ENCODE measurements at regions not wholly inside any gene's neighbourhood (a gene's known extent, or its start where the extent isn't known, plus 50 kb on each side); places are given as distances from the start of the nearest gene placed in this dataset.

DNA sequence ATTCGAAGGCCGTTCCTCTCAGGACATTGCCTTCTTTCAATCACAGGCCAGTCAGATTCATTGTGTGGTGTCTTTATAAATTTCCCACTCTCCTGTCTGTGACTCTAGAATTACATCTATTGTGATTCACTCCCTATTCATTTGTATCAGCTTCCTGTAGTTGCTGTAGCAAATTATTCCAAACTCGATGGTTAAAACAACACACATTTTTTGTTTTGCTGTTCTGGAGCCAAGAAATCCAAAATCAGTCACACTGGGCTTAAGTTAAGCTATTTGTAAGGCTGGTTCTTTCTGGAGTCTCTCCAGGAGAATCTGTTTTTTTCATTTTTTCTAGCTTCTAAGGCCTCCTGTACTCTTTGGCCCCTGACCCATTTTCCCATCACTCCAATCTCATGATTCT is 1487.0 kb upstream of the SLC10A2 start:
- DNase-seq (ENCODE audit: low spot score): no peak
- H3K4me1 ChIP-seq (ENCODE audit: insufficient read depth, poor library complexity, severe bottlenecking): no peaks in the 10 kb centered on the region
- H3K4me3 ChIP-seq (ENCODE audit: severe bottlenecking): no peak overlapping the region
- TF ChIP-seq, protein P1, sequence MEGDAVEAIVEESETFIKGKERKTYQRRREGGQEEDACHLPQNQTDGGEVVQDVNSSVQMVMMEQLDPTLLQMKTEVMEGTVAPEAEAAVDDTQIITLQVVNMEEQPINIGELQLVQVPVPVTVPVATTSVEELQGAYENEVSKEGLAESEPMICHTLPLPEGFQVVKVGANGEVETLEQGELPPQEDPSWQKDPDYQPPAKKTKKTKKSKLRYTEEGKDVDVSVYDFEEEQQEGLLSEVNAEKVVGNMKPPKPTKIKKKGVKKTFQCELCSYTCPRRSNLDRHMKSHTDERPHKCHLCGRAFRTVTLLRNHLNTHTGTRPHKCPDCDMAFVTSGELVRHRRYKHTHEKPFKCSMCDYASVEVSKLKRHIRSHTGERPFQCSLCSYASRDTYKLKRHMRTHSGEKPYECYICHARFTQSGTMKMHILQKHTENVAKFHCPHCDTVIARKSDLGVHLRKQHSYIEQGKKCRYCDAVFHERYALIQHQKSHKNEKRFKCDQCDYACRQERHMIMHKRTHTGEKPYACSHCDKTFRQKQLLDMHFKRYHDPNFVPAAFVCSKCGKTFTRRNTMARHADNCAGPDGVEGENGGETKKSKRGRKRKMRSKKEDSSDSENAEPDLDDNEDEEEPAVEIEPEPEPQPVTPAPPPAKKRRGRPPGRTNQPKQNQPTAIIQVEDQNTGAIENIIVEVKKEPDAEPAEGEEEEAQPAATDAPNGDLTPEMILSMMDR (IDR thresholded peaks at IDR 0.05; ENCODE audit: poor library complexity, severe bottlenecking): no peak
- H3K27ac ChIP-seq (ENCODE audit: poor library complexity, severe bottlenecking): no peak overlapping the region
- ATAC-seq (ENCODE audit: low read depth): no peak
- H3K9me3 ChIP-seq (ENCODE audit: severe bottlenecking): no peaks in the 10 kb centered on the region
- H3K27me3 ChIP-seq (ENCODE audit: insufficient read depth, poor library complexity, severe bottlenecking): no peaks in the 10 kb centered on the region
- no peaks in the 10 kb centered on the region for H3K36me3 ChIP-seq (ENCODE audit: low read depth)

DNA sequence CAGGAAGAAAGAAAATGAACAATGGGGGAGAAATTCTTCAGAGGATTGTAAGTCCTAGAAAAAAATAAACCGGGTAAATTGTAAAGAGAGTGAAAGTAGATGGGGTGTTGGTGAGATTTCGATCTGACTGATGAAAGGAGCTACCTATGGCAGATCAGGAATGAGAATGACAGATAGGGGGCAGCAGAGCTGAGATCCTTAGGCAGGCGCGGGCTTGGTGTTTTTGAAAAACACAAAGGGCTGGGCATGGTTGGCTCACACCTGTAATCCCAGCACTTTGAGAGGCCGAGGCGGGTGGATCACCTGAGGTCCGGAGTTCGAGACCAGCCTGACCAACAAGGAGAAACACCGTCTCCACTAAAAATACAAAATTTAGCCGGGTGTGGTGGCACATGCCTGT is 1468.6 kb upstream of the SLC10A2 start:
- Histone ChIP-seq H3K9me3 (ENCODE audit: severe bottlenecking) (no peaks in the 10 kb centered on the region), H3K4me1 (ENCODE audit: insufficient read depth, poor library complexity, severe bottlenecking) (no peaks in the 10 kb centered on the region), H3K4me3 (ENCODE audit: severe bottlenecking) (no peak overlapping the region), H3K27me3 (ENCODE audit: insufficient read depth, poor library complexity, severe bottlenecking) (no peaks in the 10 kb centered on the region), H3K27ac (ENCODE audit: poor library complexity, severe bottlenecking) (no peak overlapping the region), H3K36me3 (ENCODE audit: low read depth) (no peaks in the 10 kb centered on the region)
- no peak for DNase-seq (ENCODE audit: low spot score)
- ATAC-seq (ENCODE audit: low read depth): no peak
- TF ChIP-seq, protein P1 (IDR thresholded peaks at IDR 0.05; ENCODE audit: poor library complexity, severe bottlenecking): peak; percentile 13

DNA sequence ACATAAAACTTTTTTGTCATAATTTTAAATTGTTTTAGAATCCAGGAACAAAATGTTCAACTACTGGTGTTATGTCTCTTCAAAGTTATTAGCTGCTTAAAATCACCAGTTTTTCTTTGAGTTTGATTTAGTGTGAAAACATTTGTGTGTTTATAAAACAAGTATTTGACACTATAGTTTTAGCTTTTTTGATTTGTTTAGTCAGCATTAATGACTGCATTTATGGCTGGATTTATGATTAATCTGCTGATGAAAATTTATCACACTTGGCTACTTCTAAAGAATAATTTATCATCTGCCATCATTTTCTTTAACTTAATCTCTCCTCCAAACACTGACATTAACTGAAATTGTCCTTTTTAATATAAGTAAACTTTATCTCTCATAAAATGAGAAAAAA is 1465.9 kb upstream of the SLC10A2 start:
- H3K4me3 ChIP-seq (ENCODE audit: severe bottlenecking): no peak overlapping the region
- H3K27me3 ChIP-seq (ENCODE audit: insufficient read depth, poor library complexity, severe bottlenecking): no peaks in the 10 kb centered on the region
- H3K27ac ChIP-seq (ENCODE audit: poor library complexity, severe bottlenecking): no peak overlapping the region
- no peaks in the 10 kb centered on the region for H3K9me3 ChIP-seq (ENCODE audit: severe bottlenecking)
- no peak for ATAC-seq (ENCODE audit: low read depth)
- TF ChIP-seq, protein P1 (IDR thresholded peaks at IDR 0.05; ENCODE audit: poor library complexity, severe bottlenecking): no peak
- DNase-seq (ENCODE audit: low spot score): no peak
- H3K4me1 ChIP-seq (ENCODE audit: insufficient read depth, poor library complexity, severe bottlenecking): no peaks in the 10 kb centered on the region
- no peaks in the 10 kb centered on the region for H3K36me3 ChIP-seq (ENCODE audit: low read depth)

DNA sequence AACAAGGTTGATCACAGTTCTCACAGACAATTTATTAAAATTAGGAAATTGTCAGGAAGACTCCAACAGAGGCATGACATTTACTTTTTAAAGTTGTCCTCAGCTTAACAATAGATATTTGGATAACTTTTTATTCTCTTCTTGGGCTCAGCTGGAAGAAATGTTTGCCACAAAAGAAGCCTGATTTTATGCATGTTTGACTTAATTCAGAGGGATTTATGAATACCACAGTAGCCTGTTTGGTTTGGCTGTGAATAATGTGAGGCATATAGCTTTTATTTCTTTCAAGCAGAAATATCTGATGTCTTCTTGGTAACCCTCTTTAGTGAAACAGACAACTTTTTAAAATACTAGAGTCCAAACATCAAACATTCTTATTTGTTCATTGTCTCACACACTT is 1464.5 kb upstream of the SLC10A2 start:
- no peak overlapping the region for H3K27ac ChIP-seq (ENCODE audit: poor library complexity, severe bottlenecking)
- no peak for ATAC-seq (ENCODE audit: low read depth)
- no peaks in the 10 kb centered on the region for H3K36me3 ChIP-seq (ENCODE audit: low read depth)
- no peaks in the 10 kb centered on the region for H3K4me1 ChIP-seq (ENCODE audit: insufficient read depth, poor library complexity, severe bottlenecking)
- TF ChIP-seq, protein P1 (IDR thresholded peaks at IDR 0.05; ENCODE audit: poor library complexity, severe bottlenecking): no peak
- no peaks in the 10 kb centered on the region for H3K27me3 ChIP-seq (ENCODE audit: insufficient read depth, poor library complexity, severe bottlenecking)
- no peaks in the 10 kb centered on the region for H3K9me3 ChIP-seq (ENCODE audit: severe bottlenecking)
- no peak overlapping the region for H3K4me3 ChIP-seq (ENCODE audit: severe bottlenecking)
- no peak for DNase-seq (ENCODE audit: low spot score)

GRCh38 chr13:104526561-104526960 is 1460.3 kb upstream of the SLC10A2 start:
- no peak for DNase-seq (ENCODE audit: low spot score)
- H3K27me3 ChIP-seq (ENCODE audit: insufficient read depth, poor library complexity, severe bottlenecking): no peaks in the 10 kb centered on the region

More at GRCh38 chr13:104526561-104526960, 1460.3 kb upstream of the SLC10A2 start:
- H3K36me3 ChIP-seq (ENCODE audit: low read depth): no peaks in the 10 kb centered on the region
- H3K4me3 ChIP-seq (ENCODE audit: severe bottlenecking): no peak overlapping the region
- ATAC-seq (ENCODE audit: low read depth): no peak
- H3K4me1 ChIP-seq (ENCODE audit: insufficient read depth, poor library complexity, severe bottlenecking): no peaks in the 10 kb centered on the region
- TF ChIP-seq, protein P1 (IDR thresholded peaks at IDR 0.05; ENCODE audit: poor library complexity, severe bottlenecking): no peak
- no peak overlapping the region for H3K27ac ChIP-seq (ENCODE audit: poor library complexity, severe bottlenecking)
- no peaks in the 10 kb centered on the region for H3K9me3 ChIP-seq (ENCODE audit: severe bottlenecking)

Measured in RWPE2 (cell line).